GM21423 (cell line): ENCODE measurements at regions not wholly inside any gene's neighbourhood (a gene's known extent, or its start where the extent isn't known, plus 50 kb on each side); places are given as distances from the start of the nearest gene placed in this dataset.

ENCODE experiments used
- ATAC-seq: cut with Tn5 transposase; IDR thresholded peaks from one replicate; pipeline ENCODE4 v1.9.1; 2021; ENCODE audit warnings: mild to moderate bottlenecking, moderate library complexity; ENCODE audit not compliant: unreplicated experiment

DNA sequence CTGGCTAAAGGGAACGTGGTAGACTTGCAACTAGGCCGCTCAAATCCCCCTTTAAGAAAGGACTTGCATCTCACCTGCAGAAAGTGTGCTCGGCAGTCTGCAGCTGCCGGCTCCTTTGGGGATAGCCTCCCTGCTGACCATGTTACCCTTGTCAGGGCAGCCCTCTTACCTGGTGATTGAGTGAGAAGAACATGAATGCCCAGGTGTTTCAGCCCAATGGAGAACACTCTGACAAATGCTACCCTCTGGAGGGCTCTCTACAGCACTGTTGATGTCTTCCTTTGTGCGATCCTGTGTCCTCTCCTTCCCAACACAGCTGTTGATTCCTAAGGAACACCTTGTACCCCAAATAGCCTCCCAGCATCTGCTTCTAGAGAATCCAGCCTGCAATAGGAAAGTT, 178.7 kb upstream of the LDB2 start:
- ATAC-seq, result no peak

DNA sequence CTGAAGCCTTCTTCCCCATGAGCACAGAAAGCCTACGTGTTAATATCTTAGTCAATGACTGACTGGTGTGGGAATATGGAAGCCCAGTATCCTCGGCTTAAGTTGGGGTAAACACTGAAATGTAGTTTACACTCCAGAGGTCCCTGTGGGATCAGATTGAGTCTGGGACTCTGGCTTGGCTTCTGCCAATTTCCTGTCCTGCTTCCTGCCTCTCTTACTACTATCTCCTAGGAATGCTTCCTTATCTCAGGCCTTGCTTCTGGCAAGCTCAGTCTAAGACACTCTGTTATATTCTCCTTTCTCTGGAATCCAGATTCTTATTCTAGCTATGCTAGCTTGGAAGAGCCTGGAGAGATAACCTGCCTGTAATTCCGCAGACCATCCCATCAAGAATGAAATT, 174.0 kb upstream of the LDB2 start:
- ATAC-seq, result no peak

DNA sequence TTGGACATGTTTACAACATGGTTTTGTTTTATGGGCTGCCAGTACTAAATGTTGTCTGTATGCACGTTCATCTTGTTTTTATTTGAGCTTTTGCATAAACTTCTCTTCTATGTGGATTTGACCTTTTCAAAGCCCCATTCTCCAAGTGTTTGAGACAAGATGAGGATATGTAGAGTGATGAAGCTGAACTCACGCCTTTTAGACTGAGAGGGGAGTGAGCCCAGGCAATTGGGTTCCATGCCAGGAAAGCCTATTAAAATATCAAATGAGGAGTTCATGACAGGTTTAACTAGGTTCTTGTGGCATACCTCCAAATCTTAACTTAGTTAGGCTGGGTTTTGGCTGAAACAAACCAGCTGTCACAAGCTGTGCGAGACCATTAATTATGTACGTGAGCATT, 170.4 kb upstream of the LDB2 start:
- ATAC-seq, result no peak

DNA sequence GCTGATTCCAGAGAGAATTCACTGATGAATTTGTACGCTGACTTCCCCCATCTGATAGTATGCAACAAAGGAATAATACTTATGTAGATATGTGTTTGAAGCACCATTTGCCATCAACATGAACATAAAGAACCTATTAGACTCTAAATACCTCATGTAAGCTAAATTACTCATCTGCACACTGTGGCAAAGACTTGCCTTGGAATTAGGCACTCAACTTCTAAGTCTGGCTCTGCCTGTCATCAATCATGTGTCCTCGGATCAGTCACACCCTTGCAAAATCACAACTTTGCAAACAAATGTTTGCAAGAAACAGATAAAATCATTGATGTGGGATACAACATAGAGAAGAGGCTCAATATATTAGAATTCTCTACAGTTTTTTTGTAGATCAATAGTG, 169.9 kb upstream of the LDB2 start:
- no peak for ATAC-seq

DNA sequence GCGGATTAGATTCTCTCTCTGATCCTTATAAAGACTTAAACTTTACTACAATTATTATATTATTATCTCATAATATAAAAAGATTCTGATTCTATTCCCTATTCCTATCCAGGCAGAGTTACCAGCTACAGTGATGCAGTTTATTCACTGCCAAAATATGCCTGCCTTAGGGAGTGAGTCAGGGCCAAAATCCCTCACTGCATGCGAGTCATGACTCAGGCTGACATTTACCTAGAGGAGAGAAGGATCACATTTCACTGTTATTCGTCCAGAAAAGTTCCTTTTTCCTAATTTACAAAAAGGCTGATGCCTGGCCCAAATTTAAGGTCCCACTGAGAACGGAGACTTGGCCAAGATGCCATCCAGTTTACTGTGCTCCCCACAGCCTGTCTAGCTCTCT, 168.5 kb upstream of the LDB2 start:
- no peak for ATAC-seq

DNA sequence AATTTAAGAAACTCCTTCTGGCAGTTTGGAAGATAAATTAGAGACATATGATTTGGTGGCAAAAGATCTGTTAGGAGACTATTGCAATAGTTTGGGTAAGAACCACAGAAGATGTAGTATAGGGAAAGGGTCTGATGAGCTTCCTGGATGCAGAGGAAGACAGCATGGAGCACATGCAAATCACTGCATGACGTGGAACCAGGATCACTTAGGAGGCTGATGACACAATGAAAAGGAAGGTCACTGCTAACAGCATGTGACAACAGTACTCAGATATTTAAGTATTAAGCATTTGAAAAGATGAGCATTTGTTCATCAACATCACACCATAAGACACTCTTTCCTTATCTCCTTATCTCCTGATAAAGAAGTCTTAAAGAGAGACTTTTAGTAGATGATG, 167.8 kb upstream of the LDB2 start:
- ATAC-seq, result no peak

DNA sequence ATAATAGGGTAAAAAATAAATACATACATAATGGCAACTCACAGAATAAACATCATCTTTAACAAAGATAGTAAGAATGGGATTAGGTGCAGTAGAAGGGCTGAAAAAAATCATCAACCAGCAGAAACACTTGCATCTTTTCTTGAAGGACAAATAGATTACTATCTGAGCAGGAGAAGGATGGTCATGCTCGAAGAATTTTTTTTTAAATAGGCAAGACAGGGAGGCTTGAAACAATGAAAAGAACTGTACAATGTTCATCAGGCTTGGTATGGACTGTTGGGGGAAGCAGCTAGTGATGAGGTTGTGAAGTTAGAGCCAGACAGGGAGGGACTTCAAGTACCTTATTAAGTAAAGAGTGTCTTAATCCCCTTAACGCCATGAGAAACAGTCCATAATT, 167.4 kb upstream of the LDB2 start:
- no peak for ATAC-seq

DNA sequence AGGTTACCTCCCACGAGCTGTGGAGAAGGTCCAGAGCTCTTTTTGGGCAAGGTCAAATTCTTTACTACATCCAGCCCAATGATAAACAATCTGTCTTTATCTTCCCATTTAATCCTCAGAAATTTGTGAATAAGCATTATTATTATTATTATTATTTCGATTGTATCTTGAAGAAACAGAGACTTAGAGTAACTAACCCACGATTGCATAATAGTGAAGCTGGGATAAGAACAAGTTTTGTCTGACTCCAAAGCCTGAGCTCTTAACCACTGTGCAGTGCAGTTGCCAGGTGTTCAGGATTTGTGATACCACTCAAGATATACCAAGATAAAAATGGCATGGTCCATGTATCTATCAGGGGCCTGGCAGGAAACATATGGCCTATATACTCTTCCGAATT, 166.5 kb upstream of the LDB2 start:
- no peak for ATAC-seq

DNA sequence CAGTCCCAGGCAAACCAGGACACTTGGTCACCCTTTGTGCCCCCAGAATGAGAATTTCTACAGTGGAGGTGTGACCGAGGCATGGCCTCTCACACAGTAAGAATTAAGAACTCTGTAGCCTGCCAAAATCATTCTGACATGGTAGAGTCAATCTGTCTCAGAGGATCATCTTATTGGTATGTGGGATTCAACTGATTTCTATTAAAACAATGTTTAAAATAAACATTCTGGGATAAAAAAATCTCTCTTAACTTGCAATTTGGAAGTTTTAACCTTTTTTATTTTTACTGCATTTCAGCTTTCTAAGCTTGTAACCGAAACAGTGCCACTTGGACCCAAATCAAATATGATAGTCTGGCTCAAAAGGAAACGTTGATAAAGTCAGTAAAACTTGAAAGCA, 165.4 kb upstream of the LDB2 start:
- ATAC-seq, result no peak

DNA sequence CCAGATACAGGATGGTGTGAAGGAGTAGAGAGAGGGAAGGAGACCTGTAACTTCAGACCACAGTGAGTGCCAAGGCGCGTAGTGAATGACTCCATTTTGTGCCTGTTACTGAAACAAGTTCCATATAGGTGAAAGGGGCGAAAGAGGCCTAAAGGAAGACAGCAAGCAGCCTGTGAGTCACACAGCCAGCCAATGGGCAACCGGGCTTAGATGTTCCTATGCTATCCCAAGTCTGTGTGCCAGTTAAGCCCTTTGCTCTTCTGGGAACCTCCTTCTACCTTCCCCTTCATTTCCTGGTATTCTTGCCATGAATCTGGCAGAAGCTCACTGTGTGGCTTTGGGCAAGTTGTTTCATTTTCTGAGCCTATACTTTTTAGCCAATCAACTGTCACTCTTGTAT, 161.8 kb upstream of the LDB2 start:
- no peak for ATAC-seq

DNA sequence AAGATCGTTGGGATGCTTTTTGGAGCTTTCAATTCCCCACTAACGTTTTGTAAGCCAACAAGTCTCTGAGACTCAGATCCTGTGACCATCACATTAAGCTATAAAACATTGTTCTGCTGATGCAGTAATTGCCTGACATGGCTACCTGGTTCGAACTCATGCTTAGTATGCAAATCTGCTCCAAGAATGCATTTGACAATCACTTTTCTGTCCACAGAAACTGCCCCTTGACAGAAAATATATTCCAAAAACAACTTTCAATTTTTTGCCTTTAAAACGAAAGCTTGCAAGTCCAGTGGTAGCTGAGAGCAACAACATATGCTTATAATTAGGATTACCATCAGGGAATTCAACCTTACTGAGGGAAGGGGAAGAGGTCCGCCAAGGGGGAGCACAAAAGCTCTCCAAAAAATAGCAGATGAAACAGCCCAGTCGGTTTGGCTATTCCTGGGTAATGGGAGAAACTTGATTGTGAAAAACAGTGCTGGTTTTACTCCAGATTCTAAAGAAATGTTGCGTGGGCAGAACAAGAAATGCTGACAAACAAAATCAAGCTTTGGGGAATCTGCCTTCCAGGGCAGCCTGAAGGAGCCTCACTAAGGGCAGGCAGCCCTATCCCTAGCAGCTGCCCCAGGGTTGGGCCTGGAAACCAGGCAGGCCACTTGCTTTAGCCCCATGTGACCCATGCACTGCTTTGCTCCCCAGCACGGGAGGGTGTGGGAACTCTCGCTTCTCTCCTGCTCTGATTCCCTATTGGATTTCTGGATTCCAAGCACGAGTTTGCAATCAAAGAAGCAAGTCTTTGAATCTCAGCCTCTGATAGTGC, 160.7 kb upstream of the LDB2 start:
- ATAC-seq, result no peak

DNA sequence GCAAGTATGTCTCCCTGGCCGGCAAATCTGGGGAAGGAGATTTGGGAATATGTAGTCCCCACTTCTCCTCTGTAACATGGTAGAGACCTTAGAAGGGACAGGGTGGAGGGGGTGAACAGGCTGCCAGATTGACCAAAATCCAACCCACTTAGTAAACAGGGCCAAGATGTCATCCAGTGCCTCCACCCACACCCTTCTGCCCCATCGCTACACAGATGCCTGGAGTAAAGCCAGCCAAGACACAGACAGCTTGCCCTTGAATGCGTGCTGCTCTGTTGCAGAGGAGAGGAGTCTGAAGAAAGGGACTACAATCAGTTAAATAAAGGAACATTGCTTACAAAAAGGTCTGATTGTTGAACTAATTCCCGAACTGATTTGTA, 160.1 kb upstream of the LDB2 start:
- ATAC-seq, result no peak

DNA sequence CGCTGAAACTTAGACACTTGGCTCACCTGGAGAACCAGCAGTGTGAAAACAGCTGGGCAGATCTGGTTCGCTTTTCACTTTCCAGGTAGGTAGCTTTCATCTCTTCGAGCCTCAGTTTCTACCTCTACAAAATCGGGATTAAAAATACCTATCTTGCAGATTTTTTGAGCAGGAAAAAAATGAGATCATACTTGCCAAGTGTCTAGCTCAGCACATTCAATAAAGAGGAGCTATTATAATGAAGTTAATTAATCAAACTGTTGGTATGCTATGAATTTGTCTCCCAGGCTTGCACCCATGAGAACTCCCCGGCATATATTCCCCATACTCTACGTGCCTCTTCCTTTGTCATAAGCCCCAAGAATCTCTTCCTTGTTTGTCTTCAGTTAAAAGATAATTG, 158.6 kb upstream of the LDB2 start:
- no peak for ATAC-seq

DNA sequence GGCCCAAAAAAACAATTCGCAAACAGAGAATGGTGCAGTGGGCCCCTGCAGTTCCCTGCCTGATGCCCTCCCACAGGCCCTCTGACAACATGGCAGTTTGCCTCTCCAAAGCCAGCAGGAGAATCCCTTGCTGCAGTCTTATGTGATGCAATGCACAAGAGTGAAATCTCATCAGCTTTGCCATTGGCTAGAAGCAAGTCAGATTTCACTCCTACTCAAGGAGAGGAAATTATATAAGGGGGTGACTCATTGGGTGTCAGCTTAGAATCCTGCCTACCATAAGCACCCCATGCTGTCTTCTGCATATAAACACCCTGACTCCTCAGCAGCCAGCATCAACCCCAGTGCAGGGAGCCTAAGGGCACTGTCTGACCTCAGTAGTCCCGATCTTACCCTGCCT, 157.3 kb upstream of the LDB2 start:
- ATAC-seq, result no peak

DNA sequence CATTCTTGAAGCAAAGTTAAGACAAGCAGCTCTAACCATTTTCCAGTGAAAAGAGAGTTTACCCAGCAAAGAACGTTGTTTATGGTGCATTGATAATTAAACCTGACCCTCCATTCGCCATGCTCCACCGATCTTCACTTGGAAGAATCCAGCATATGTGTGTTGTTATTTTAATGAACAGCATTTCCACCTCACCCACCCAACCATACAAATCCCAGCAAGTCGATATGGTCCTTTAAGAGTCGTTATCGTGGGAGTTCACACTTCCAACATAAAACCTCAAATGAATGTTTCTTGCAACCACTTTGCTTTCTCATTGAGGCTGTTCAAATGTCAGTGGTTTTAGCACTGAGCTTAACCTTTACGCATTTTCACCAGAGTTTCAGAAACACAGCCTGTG, 147.4 kb upstream of the LDB2 start:
- no peak for ATAC-seq

DNA sequence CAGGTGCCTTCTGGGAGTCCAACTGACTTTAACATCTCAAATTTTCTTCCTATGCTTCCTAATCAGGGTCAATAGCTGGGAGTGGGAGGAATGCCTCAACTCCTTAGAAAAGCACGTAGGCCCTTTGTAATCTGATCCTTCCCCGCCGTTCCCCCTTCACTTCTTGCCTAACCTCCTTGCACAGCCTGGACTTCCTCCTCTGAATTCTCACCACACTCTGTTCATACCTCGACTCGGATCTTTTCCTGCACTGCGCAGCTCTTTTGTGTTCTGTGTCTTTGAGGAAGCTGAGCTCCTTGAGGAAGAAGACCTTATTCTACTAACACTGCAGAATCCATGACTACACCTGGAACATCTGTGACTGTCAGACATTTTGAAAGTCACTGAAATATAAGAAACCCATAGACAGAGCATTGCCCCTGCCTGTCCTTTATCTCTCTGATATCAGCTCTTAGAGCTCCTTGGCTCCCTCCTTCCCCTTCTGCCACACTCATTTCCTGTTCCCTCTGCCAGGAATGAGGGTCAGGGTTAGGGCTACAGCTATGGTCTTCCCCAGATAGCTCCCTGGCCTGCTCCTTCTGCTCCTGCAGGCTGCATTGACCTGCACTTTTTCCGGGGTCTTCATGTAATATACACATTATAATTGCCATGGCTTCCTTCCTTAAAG, 140.2 kb upstream of the LDB2 start:
- ATAC-seq, result no peak

DNA sequence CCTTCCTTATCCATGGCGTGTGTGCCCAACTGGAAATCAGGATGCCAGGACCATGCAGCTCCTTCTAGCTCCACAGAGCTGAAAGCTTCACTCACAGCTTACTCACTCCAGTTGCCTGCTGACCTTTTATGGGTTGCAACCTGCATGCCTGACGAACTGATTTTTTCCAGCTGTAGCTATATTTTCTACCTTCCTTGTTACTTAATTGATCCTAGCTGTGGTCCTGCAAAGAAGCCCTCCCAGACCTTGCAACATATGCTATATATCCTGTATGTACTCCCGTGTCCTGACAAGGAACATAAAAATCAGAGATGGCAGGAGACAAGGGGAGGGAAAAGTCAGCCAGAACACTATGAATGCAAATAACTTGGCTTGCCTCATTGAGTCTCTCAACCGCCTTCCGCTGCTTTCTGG, 135.3 kb upstream of the LDB2 start:
- ATAC-seq, result no peak

DNA sequence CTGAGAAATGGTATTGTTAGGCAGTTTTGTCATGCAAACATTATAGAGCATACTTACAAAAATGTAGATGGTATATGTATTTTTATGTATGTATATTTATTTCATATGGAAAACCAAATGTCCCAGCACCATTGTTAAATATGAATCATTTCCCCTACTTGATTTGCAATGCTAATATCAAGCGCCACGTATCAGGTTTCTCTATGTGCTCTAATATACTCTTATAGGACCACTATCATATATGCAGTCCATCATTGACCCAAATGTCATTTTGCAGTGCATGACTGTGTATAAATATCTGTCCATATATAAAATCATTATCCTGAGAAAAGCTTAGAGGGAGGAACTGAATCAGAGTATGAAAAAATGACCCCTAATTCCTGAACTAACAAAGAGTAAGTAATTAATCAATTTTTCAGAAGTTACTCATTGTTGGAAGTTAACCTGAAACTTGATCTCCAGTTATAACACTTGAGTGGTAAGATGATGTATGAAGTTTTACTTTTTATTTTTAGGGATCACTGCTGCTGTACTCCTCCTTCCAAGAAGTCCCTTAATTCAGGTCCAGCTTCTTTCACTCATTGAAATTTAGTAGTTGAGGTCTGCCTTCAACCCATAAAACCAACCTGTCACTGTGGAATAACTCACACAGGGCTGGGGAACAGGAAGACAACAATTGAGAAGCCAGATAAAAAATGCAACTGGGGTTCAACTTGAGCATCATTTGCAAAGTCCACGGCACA, 134.8 kb upstream of the LDB2 start:
- ATAC-seq, result no peak

DNA sequence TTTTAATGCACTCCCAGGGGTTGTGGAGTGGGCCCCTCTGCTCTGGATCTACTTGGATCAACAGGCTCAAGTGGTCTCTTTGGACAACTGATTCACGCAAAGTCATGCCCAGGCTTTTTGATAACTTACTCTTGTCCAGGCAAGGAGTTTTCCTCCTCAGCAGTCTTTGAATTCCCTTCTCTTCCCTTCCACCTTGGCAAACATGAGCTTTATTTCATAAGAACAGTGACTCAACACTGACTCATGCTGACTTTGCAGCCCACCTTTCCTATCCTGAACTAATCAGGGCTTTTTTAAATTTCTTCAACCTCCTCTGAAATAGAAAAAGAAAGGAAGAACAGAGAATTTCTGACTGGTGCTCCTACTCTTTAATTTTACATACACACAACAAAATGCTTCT, 132.1 kb upstream of the LDB2 start:
- no peak for ATAC-seq

DNA sequence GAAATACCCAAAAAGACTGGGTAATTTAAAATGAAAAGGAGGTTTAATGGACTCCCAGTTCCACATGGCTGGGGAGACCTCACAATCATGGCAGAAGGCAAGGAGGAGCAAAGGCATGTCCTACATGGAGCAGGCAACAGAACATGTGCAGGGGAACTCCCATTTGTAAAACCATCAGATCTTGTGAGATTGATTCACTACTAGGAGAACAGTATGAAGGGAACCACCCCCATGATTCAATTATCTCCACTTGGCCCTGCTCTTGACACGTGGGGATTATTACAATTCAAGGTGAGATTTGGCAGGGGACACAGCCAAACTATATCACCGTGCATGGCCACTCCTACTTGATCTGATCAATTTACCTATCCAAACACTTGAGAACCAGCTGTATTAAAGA, 131.5 kb upstream of the LDB2 start:
- ATAC-seq, result no peak

DNA sequence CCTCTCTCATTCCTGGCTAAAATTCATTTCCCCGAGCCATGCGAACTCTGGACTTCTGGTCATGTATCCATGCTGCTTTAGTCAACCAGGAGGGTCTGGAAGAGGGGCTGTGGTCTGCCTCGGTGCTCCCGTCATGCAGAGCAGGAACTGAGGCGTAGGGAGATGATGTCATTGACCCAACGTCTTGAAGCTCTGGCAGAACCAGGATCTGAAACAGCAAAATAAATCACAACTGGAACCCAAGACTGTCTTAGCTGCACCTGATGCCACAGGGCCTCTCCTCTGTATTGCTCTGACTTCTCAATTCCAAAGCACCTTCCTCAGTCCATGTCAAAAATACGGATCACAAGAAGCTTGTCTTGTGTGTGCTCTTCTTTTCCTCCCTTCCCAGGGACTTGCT, 131.0 kb upstream of the LDB2 start:
- ATAC-seq, result no peak

DNA sequence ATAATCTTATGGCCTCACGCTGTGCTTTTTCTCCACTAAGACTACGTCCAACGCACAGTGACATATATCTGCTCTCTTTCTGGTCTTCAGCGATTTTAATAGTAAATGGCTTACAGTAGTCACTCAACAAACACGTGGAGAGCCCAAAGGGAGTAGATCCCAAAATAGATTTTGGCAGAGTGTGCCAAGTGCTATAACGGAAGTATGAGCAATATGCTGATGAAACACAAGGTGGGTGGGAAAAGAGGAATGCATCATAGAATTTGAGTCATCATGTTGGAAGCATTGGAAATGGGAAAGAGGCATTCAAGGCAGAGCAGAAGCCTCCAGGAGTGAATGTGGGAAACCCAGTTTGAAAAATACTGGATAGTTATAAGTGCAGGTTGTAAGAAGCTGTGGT, 129.1 kb upstream of the LDB2 start:
- no peak for ATAC-seq
